Gastroesophageal sphincter (tissue), 4 donors: ENCODE measurements at regions not wholly inside any gene's neighbourhood (a gene's known extent, or its start where the extent isn't known, plus 50 kb on each side); places are given as distances from the start of the nearest gene placed in this dataset.

ENCODE experiments used
- ATAC-seq: fragments of 150-250 bp; one replicate; pipeline ENCODE4 v1.9.1; 2016; ENCODE audit warnings: mild to moderate bottlenecking, moderate library complexity
- H3K27ac ChIP-seq, 4 donors: fragments of 200-600 bp; sonication (generic) in 3 of 4; 1 replicate in 3 of 4; 2 replicates in 1 of 4; pipeline ENCODE4 v1.5.1; 2016 to 2019
- H3K27me3 ChIP-seq: fragments of 200-600 bp; sonication (generic); one replicate; pipeline ENCODE4 v1.5.1; 2019
- H3K36me3 ChIP-seq, 2 donors: fragments of 200-600 bp; sonication (generic); one replicate each; pipeline ENCODE4 v1.5.1; 2019; ENCODE audit warnings: control low read depth in 1 of 2
- H3K4me1 ChIP-seq, 3 donors: fragments of 200-600 bp; sonication (generic); 1 replicate in 2 of 3; 2 replicates in 1 of 3; pipeline ENCODE4 v1.5.1; 2016 to 2019; ENCODE audit warnings: control low read depth in 2 of 3
- H3K4me3 ChIP-seq, 2 donors: fragments of 200-600 bp; sonication (generic); one replicate each; pipeline ENCODE4 v1.5.1; 2019; ENCODE audit warnings: mild to moderate bottlenecking in 1 of 2, moderate library complexity in 1 of 2
- H3K9me3 ChIP-seq, 3 donors: fragments of 200-600 bp; sonication (generic); one replicate each; pipeline ENCODE4 v1.5.1; 2017 to 2019; ENCODE audit warnings: control low read depth in 2 of 3
- CTCF ChIP-seq, 4 experiments: fragments of 200-600 bp in 2 of 4; fragments of 450-650 bp in 2 of 4; sonication (generic) in 1 of 4; IDR thresholded peaks; one replicate each; pipeline ENCODE4 v1.5.1; 2017 to 2019; ENCODE audit warnings: antibody characterized with exemption in 4 of 4, mild to moderate bottlenecking in 2 of 4, moderate library complexity in 2 of 4
- EP300 ChIP-seq: sonication (generic); formaldehyde crosslinking; IDR thresholded peaks from one replicate; pipeline ENCODE4 v1.6.1; 2017; ENCODE audit warnings: antibody characterized with exemption, mild to moderate bottlenecking
- POLR2A ChIP-seq, 2 donors: fragments of 450-650 bp; IDR thresholded peaks; one replicate each; pipeline ENCODE4 v1.6.1; 2017; ENCODE audit warnings: antibody characterized with exemption in 2 of 2, mild to moderate bottlenecking in 2 of 2, moderate library complexity in 1 of 2
- POLR2AphosphoS5 ChIP-seq: sonication (generic); formaldehyde crosslinking; IDR thresholded peaks from one replicate; pipeline ENCODE4 v1.6.1; 2017; ENCODE audit warnings: antibody characterized with exemption
- whole genome bisulfite sequencing, 2 donors: methylation state at CpG; one replicate each; pipeline ENCODE4 v1.1.5; 2018; ENCODE audit warnings: low coverage in 1 of 2; 5-methylcytosine and 5-hydroxymethylcytosine counted together

GRCh38 chr6:44624226-44624625 lies 236.7 kb downstream of the CDC5L start:
- WGBS, 2 donors, result 80 to 81% methylated on average over 1 to 4 of the region's 5 CpGs
- Histone ChIP-seq H3K4me1 (no peaks in the 10 kb centered on the region), H3K36me3 (no peaks in the 10 kb centered on the region), H3K27ac (no peak overlapping the region), H3K4me3 (no peak overlapping the region), H3K27me3 (peaks cover 7% of the 10 kb centered on the region), H3K9me3 (no peaks in the 10 kb centered on the region)
- TF ChIP-seq POLR2A (IDR thresholded peaks at IDR 0.05) (no peak), CTCF (IDR thresholded peaks at IDR 0.05) (no peak)
- ATAC-seq, result no peak

GRCh38 chr6:44624936-44625573 lies 237.5 kb downstream of the CDC5L start:
- peaks cover 10% of the 10 kb centered on the region for H3K27me3 ChIP-seq
- no peak overlapping the region for H3K27ac ChIP-seq
- TF ChIP-seq POLR2AphosphoS5 (no peak), POLR2A (IDR thresholded peaks at IDR 0.05) (no peak), EP300 (no peak), CTCF (IDR thresholded peaks at IDR 0.05) (no peak)
- H3K4me3 ChIP-seq, result no peak overlapping the region
- 68 to 71% methylated on average over 3 to 5 of the region's 8 CpGs for WGBS, 2 donors
- no peaks in the 10 kb centered on the region for H3K9me3 ChIP-seq
- no peaks in the 10 kb centered on the region for H3K36me3 ChIP-seq
- H3K4me1 ChIP-seq, result no peaks in the 10 kb centered on the region
- no peak for ATAC-seq

- no peaks in the 10 kb centered on the region for H3K36me3 ChIP-seq
- no peak for TF ChIP-seq POLR2AphosphoS5
- TF ChIP-seq EP300, result no peak
- TF ChIP-seq CTCF (IDR thresholded peaks at IDR 0.05), result no peak
- no peak for TF ChIP-seq POLR2A (IDR thresholded peaks at IDR 0.05)
- 100% methylated on average over 2 of the region's 2 CpGs for WGBS, 2 donors
- peaks cover 18% of the 10 kb centered on the region for H3K27me3 ChIP-seq
- no peak overlapping the region for H3K27ac ChIP-seq
- no peak for ATAC-seq
- no peaks in the 10 kb centered on the region for H3K9me3 ChIP-seq
- no peaks in the 10 kb centered on the region for H3K4me1 ChIP-seq
- H3K4me3 ChIP-seq, result no peak overlapping the region
Observed at GRCh38 chr6:44625996-44626395, 238.5 kb downstream of the CDC5L start.

GRCh38 chr6:44626616-44627015 lies 239.1 kb downstream of the CDC5L start:
- Histone ChIP-seq H3K36me3 (no peaks in the 10 kb centered on the region), H3K27me3 (peaks cover 20% of the 10 kb centered on the region), H3K9me3 (no peaks in the 10 kb centered on the region), H3K4me1 (no peaks in the 10 kb centered on the region), H3K27ac (no peak overlapping the region), H3K4me3 (no peak overlapping the region)
- no peak for ATAC-seq
- TF ChIP-seq POLR2A (IDR thresholded peaks at IDR 0.05) (no peak), EP300 (no peak), POLR2AphosphoS5 (no peak), CTCF (IDR thresholded peaks at IDR 0.05) (no peak)
- 96 to 97% methylated on average over 6 to 9 of the region's 9 CpGs for WGBS, 2 donors

GRCh38 chr6:44627091-44627882 lies 239.8 kb downstream of the CDC5L start:
- 59 to 90% methylated on average over 2 to 17 of the region's 23 CpGs for WGBS, 2 donors
- H3K4me3 ChIP-seq, result no peak overlapping the region
- no peaks in the 10 kb centered on the region for H3K36me3 ChIP-seq
- TF ChIP-seq CTCF (IDR thresholded peaks at IDR 0.05) (no peak), POLR2A (IDR thresholded peaks at IDR 0.05) (no peak), EP300 (no peak), POLR2AphosphoS5 (no peak)
- no peak overlapping the region for H3K27ac ChIP-seq
- peaks cover 20% of the 10 kb centered on the region for H3K27me3 ChIP-seq
- peak; percentile 61 for ATAC-seq
- no peaks in the 10 kb centered on the region for H3K4me1 ChIP-seq
- H3K9me3 ChIP-seq, result no peaks in the 10 kb centered on the region
